Medulla oblongata (tissue), 1 donor: ENCODE measurements at regions not wholly inside any gene's neighbourhood (a gene's known extent, or its start where the extent isn't known, plus 50 kb on each side); places are given as distances from the start of the nearest gene placed in this dataset.
"Not testable (repeated sequence)": the region's sequence is repeated elsewhere in the genome, so short reads cannot be mapped to it uniquely, and the experiment has no call there.

Source experiments
- DNase-seq: peaks from one replicate; pipeline ENCODE4 v3.0.0-alpha.2; 2015; ENCODE audit errors: extremely low spot score

- no peak for DNase-seq
These were observed 164.5 kb upstream of the AGR3 start for GRCh38 chr7:17046259-17046658.

GRCh38 chr7:17046666-17047065, 164.9 kb upstream of the AGR3 start:
- DNase-seq = no peak

- not testable (repeated sequence) for DNase-seq
These were observed 171.4 kb upstream of the AGR3 start for GRCh38 chr7:17053164-17053563.

- no peak for DNase-seq
These were observed 172.4 kb upstream of the AGR3 start for GRCh38 chr7:17054206-17054605.

- no peak for DNase-seq
These were observed 173.1 kb upstream of the AGR3 start for GRCh38 chr7:17054836-17055235.

- no peak for DNase-seq
These were observed 173.8 kb upstream of the AGR3 start for GRCh38 chr7:17055596-17055995.

- DNase-seq = no peak
These were observed 174.8 kb upstream of the AGR3 start for GRCh38 chr7:17056491-17057142.

GRCh38 chr7:17057143-17057509, 175.3 kb upstream of the AGR3 start:
- no peak for DNase-seq

GRCh38 chr7:17058568-17058967, 176.8 kb upstream of the AGR3 start:
- no peak for DNase-seq

GRCh38 chr7:17060051-17060450, 178.3 kb upstream of the AGR3 start:
- no peak for DNase-seq

GRCh38 chr7:17061443-17061842, 179.7 kb upstream of the AGR3 start:
- no peak for DNase-seq

- DNase-seq = no peak
These were observed 180.6 kb upstream of the AGR3 start for GRCh38 chr7:17062151-17063044.

GRCh38 chr7:17063045-17063383, 181.2 kb upstream of the AGR3 start:
- no peak for DNase-seq

GRCh38 chr7:17067691-17068090, 185.9 kb upstream of the AGR3 start:
- no peak for DNase-seq

GRCh38 chr7:17069146-17069545, 187.4 kb upstream of the AGR3 start:
- no peak for DNase-seq

GRCh38 chr7:17070231-17070708, 188.5 kb upstream of the AGR3 start:
- DNase-seq = no peak

- no peak for DNase-seq
These were observed 190.1 kb upstream of the AGR3 start for GRCh38 chr7:17071866-17072265.

GRCh38 chr7:17075601-17076255, 193.9 kb upstream of the AGR3 start:
- DNase-seq = no peak

GRCh38 chr7:17078298-17078697, 196.5 kb upstream of the AGR3 start:
- DNase-seq = no peak

- no peak for DNase-seq
These were observed 201.8 kb upstream of the AGR3 start for GRCh38 chr7:17083392-17084165.

GRCh38 chr7:17084166-17084475, 202.3 kb upstream of the AGR3 start:
- DNase-seq = no peak

- DNase-seq = no peak
These were observed 203.4 kb upstream of the AGR3 start for GRCh38 chr7:17085186-17085585.
